HG03558 (cell line): ENCODE measurements at regions not wholly inside any gene's neighbourhood (a gene's known extent, or its start where the extent isn't known, plus 50 kb on each side); places are given as distances from the start of the nearest gene placed in this dataset.

Experiments
- ATAC-seq: cut with Tn5 transposase; IDR thresholded peaks from one replicate; pipeline ENCODE4 v1.9.1; 2021; ENCODE audit warnings: moderate number of reproducible peaks; ENCODE audit not compliant: unreplicated experiment; ENCODE audit errors: extremely low read depth

GRCh38 chr18:46338766-46339165, 234.6 kb downstream of the HAUS1 start:
- ATAC-seq = no peak

DNA sequence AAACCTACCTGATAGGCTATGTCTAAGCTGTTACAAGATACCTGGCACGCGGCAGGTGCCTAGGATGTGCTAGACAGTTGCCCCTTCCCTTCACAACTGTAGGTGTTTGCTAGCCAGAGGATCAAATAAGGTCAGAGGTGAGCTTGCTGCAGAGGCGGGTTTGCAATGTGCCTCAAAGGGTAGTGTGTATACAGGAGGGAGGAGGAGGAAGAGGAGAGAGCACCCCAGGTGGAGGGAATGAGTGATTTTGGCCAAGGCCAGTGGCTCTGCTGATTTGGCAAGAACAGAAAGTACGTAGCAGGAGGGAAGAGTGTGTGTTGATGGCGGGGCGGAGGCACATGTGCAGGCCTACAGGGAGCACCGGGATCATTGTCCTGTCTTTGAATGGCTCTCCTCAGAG, 236.5 kb downstream of the HAUS1 start:
- no peak for ATAC-seq

- ATAC-seq = no peak
These were observed 237.9 kb downstream of the HAUS1 start for GRCh38 chr18:46341986-46342525.

DNA sequence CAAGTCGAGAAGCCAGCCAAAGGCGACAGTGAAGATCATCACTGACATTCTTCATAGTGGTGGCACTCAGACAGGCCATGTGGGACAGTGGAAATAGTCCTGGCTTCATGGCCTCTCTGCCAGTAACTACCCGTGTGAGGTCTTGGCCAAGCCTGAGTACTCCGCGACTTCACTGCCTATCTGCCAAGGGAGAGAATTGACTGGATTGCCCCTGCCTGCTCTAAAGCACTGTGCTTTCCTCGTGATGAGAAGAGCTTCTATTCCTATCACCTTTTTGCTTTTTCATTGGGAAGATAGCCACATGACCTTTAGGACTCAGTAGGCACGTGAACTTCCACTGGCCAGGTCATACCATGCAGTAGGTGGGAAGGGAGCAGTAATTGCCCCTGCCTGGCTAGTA, 239.3 kb downstream of the HAUS1 start:
- ATAC-seq = no peak

GRCh38 chr18:46343931-46344372, 239.8 kb downstream of the HAUS1 start:
- peak; percentile 47 for ATAC-seq

- ATAC-seq = no peak
These were observed 240.4 kb downstream of the HAUS1 start for GRCh38 chr18:46344416-46345180.

DNA sequence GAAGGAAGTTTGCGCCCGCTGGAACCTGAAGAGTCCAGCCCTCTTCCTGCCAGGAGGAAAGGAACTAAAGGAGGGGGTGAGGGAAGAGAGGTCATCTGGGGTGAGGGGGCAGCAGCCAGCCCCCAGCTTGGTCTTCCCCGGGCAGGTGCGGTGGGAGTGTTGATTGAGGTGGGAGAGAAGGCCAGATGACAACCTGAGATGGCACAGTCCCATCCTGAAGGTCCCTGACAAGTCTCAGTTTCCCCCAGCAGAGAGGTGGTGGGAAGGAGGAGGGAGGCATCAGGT, 240.9 kb downstream of the HAUS1 start:
- ATAC-seq = no peak

- no peak for ATAC-seq
These were observed 242.0 kb downstream of the HAUS1 start for GRCh38 chr18:46346213-46346612.

GRCh38 chr18:46346896-46347630, 242.9 kb downstream of the HAUS1 start:
- ATAC-seq = no peak

DNA sequence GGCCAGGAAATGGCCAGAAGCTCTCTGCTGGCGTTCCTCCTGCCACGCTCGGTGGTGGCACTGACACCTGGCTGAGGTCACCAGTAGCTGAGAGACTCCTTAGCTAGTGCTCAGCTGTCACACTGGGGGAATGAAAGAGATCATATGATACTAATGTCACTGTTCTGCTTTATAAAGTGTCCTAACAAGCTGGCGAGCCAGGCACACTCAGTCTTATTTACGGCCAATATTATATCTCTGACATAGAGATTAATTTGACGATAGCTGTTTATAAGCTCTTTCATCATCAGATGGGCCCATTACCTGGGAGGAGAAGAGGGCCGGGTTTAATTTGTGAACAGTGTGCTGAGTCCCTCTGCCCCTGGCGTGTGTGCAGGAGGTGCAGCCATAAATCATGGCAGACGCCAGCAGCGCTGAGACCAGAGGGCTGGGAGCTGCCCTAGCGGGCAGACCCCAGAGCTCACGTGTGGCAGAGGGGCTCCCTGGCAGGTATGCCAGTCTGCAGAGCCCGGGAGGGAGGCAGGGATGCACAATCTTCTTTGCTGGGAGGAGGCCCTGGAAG, 246.5 kb downstream of the HAUS1 start:
- no peak for ATAC-seq

- no peak for ATAC-seq
These were observed 248.5 kb downstream of the HAUS1 start for GRCh38 chr18:46352520-46353250.

DNA sequence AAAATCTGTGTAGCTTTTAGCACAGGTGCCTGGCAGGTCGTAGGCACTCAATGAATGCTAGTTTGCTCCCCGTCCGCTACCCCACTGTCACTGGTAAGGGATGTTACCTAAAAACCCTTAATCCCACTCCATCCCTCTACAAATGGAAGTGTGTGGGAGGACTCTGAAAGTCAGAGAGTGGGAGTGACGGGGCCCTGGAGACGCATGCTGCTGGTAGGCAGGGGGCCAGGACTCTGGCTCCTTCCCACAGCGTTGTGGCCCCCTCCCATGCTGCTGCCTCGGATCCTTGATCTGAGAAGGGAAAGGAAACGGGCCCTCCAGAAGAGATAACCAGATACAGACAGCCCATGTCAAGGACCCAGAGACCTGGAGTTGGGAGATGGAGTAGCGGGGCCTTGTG, 249.3 kb downstream of the HAUS1 start:
- no peak for ATAC-seq

- ATAC-seq = no peak
These were observed 252.3 kb downstream of the HAUS1 start for GRCh38 chr18:46356278-46357033.

GRCh38 chr18:46360102-46360699, 256.0 kb downstream of the HAUS1 start:
- no peak for ATAC-seq

DNA sequence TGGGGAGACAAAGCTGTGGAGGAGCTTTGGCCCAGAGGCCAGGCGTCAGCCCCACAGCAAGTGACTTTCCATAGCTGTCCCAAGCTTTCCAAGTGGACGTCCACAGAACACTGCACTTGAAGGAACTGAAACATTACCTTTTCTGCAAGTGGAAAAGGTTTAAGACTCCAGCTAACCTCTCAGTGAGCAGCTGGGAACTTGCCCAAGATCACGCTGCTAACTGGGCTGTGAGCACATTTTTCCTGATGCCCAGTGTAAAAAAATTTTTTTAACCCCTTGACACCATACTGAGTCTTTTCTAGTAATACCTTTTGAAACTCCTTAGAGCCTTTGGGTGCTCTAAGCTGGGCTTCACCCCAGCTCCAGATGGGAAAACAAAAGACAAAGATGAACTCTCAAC, 256.7 kb downstream of the HAUS1 start:
- no peak for ATAC-seq

DNA sequence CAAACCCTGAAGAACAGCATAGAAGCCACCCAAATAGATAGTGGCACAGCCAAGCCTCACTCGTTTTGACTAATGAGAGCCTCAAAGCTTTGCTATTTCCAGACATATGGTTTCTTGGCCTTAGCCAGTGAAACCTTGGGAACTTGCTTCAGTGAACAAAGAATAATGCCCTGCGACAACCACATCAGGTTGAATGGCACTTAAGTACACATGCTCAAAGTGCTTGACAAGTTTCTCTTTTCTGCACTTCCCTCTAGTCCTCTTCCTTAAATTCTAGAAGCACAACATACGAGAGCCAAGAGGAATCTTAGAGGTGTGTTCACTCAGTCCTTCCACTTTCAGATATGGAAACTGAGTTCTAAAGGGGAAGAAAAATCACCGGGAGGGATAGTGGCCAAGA, 258.3 kb downstream of the HAUS1 start:
- ATAC-seq = no peak

DNA sequence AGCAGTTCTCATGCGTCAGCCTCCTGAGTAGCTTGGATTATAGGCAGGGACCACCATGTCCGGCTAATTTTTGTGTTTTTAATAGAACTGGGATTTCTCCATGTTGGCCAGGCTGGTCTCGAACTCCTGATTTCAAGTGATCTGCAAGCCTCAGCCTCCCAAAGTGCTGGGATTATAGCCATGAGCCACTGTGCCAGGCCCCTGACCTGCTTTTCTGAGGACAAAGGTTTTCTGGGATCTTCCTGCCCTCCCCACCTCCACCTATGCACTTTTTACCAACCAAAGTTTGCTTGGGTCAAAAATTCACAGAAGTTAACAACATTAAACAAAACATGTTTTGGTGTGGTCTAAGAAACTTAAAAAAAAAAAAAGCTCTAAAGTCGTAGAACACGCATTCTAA, 259.9 kb downstream of the HAUS1 start:
- ATAC-seq = no peak

- ATAC-seq = no peak
These were observed 262.0 kb downstream of the HAUS1 start for GRCh38 chr18:46366201-46366600.

DNA sequence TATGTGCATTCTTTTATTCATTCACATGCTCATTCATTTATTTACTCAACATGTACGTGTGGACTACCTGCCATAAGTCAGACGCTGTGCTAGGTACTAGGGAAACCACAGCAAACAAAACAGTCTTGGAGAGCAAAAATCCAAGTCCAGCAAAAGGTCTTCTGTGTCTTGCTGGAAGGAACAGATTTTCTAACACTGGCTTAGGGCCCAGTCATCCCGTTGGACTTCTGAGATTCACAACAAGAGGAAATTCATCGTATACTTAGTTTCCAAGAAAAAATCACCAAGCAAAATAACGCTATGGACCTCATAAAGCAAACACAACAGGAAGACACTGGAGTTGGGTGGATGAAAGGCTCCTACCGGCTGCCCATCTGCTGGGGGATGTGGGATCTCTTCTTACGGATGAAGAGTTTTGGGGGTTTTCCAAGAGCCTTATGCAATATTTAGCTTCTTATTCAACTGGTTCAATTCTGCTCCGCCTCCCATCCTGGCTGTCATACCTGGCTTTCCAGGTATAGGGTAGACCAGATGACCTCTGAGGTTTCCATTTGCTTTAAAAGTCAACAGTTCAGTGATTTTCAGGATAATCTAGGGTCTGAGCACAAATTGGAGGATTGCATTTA, 262.7 kb downstream of the HAUS1 start:
- ATAC-seq = no peak
